Effector CD8-positive, alpha-beta T cell (primary cell): ENCODE measurements at regions not wholly inside any gene's neighbourhood (a gene's known extent, or its start where the extent isn't known, plus 50 kb on each side); places are given as distances from the start of the nearest gene placed in this dataset.
"Not testable (repeated sequence)": the region's sequence is repeated elsewhere in the genome, so short reads cannot be mapped to it uniquely, and the experiment has no call there.

Source experiments
- DNase-seq: peaks from one replicate; lab custom pipeline; 2025; lab: John Stamatoyannopoulos, UW

- DNase-seq = no peak
Measured at GRCh38 chr2:14752295-14752694, 119.8 kb downstream of the LRATD1 start.

- DNase-seq = no peak
Measured at GRCh38 chr2:14756122-14756541, 123.6 kb downstream of the LRATD1 start.

GRCh38 chr2:14756981-14757657 is 124.6 kb downstream of the LRATD1 start:
- no peak for DNase-seq

GRCh38 chr2:14759082-14759481 is 126.6 kb downstream of the LRATD1 start:
- DNase-seq = no peak

- DNase-seq = no peak
Measured at GRCh38 chr2:14760169-14760568, 127.7 kb downstream of the LRATD1 start.

- DNase-seq = no peak
Measured at GRCh38 chr2:14761118-14761517, 128.6 kb downstream of the LRATD1 start.

- DNase-seq = no peak
Measured at GRCh38 chr2:14773696-14774095, 141.2 kb downstream of the LRATD1 start.

- DNase-seq = no peak
Measured at GRCh38 chr2:14774436-14774968, 142.0 kb downstream of the LRATD1 start.

- DNase-seq = no peak
Measured at GRCh38 chr2:14776216-14776615, 143.7 kb downstream of the LRATD1 start.

- DNase-seq = no peak
Measured at GRCh38 chr2:14778015-14778414, 145.5 kb downstream of the LRATD1 start.

- DNase-seq = no peak
Measured at GRCh38 chr2:14779252-14779651, 146.7 kb downstream of the LRATD1 start.

- DNase-seq = no peak
Measured at GRCh38 chr2:14781142-14781541, 148.6 kb downstream of the LRATD1 start.

- DNase-seq = not testable (repeated sequence)
Measured at GRCh38 chr2:14788814-14789213, 156.3 kb downstream of the LRATD1 start.

GRCh38 chr2:14790041-14790640 is 157.6 kb downstream of the LRATD1 start:
- DNase-seq = no peak

- DNase-seq = no peak
Measured at GRCh38 chr2:14803994-14804393, 171.5 kb downstream of the LRATD1 start.

GRCh38 chr2:14804902-14805301 is 172.4 kb downstream of the LRATD1 start:
- no peak for DNase-seq

- no peak for DNase-seq
Measured at GRCh38 chr2:14806613-14807012, 174.1 kb downstream of the LRATD1 start.

- no peak for DNase-seq
Measured at GRCh38 chr2:14815201-14815600, 182.7 kb downstream of the LRATD1 start.

- no peak for DNase-seq
Measured at GRCh38 chr2:14816069-14817060, 183.8 kb downstream of the LRATD1 start.

- no peak for DNase-seq
Measured at GRCh38 chr2:14817848-14818247, 185.3 kb downstream of the LRATD1 start.

- DNase-seq = no peak
Measured at GRCh38 chr2:14826518-14826917, 194.0 kb downstream of the LRATD1 start.
